Panc1 (cell line): ENCODE measurements at regions not wholly inside any gene's neighbourhood (a gene's known extent, or its start where the extent isn't known, plus 50 kb on each side); places are given as distances from the start of the nearest gene placed in this dataset.

Experiments
- ATAC-seq: fragments of 200-7000 bp; cut with Tn5 transposase; 2 replicates; pipeline ENCODE4 v1.9.1; 2020; ENCODE audit warnings: mild to moderate bottlenecking, moderate library complexity
- BruUV-seq: library from RNA; stranded (reverse); fragments of 400-500 nt; replicated peaks from 2 replicates; lab custom pipeline; 2021; lab: Mats Ljungman, UMichigan
- CTCF ChIA-PET: fragments of 300-600 bp; sonication (Branson Sonifier 250); formaldehyde crosslinking; loops from one replicate; lab custom pipeline; 2022; ENCODE audit warnings: antibody characterized with exemption; lab: Charles Lee
- POLR2A ChIA-PET: fragments of 300-600 bp; sonication (Branson Sonifier 250); formaldehyde crosslinking; loops from one replicate; lab custom pipeline; 2022; ENCODE audit warnings: antibody characterized with exemption; lab: Charles Lee
- DNase-seq: peaks from one replicate; pipeline ENCODE4 v3.0.0-alpha.2; 2010; ENCODE audit warnings: low read depth, low spot score
- H3K27ac ChIP-seq: 2 replicates; pipeline ENCODE4 v1.5.1; 2011; ENCODE audit warnings: mild to moderate bottlenecking, low read length, inconsistent platforms
- H3K27me3 ChIP-seq: fragments of 200-500 bp; sonication (Bioruptor generic); 2 replicates; pipeline ENCODE4 v1.6.0; 2014; ENCODE audit warnings: low read length, inconsistent platforms; ENCODE audit not compliant: control insufficient read depth, insufficient read depth
- H3K36me3 ChIP-seq: fragments of 200-500 bp; sonication (Bioruptor generic); 2 replicates; pipeline ENCODE4 v1.5.1; 2014; ENCODE audit warnings: inconsistent platforms, mild to moderate bottlenecking, low read length, moderate library complexity; ENCODE audit not compliant: control insufficient read depth, insufficient read depth
- H3K4me1 ChIP-seq: 2 replicates; pipeline ENCODE4 v1.5.1; 2011; ENCODE audit warnings: inconsistent platforms, mild to moderate bottlenecking, low read length, moderate library complexity; ENCODE audit not compliant: control insufficient read depth, insufficient read depth
- H3K4me3 ChIP-seq, 2 experiments: 2 replicates each; pipeline ENCODE4 v1.5.1; 2011 to 2012; ENCODE audit warnings: low read depth in 2 of 2, low read length in 2 of 2, mild to moderate bottlenecking in 2 of 2, inconsistent platforms in 1 of 2, moderate library complexity in 1 of 2
- H3K9me3 ChIP-seq: fragments of 200-500 bp; sonication (Bioruptor generic); 2 replicates; pipeline ENCODE4 v1.5.1; 2014; ENCODE audit warnings: low read depth, mild to moderate bottlenecking, inconsistent platforms, low read length, moderate library complexity; ENCODE audit not compliant: control insufficient read depth, insufficient read depth
- CTCF ChIP-seq: fragments of 450-650 bp; IDR thresholded peaks from 2 replicates; pipeline ENCODE4 v1.5.1; 2017; ENCODE audit warnings: mild to moderate bottlenecking
- POLR2AphosphoS5 ChIP-seq: IDR thresholded peaks from 2 replicates; pipeline ENCODE4 v1.6.1; 2012; ENCODE audit warnings: mild to moderate bottlenecking, low read depth, low read length, moderate library complexity
- REST ChIP-seq, 2 experiments: IDR thresholded peaks; 2 replicates each; pipeline ENCODE4 v1.6.1; 2011 to 2012; ENCODE audit warnings: low read depth in 2 of 2, control low read depth in 1 of 2, low read length in 1 of 2, mild to moderate bottlenecking in 1 of 2, moderate library complexity in 1 of 2; ENCODE audit not compliant: insufficient read depth in 1 of 2
- SIN3A ChIP-seq: IDR thresholded peaks from 2 replicates; pipeline ENCODE4 v1.6.1; 2012; ENCODE audit warnings: low read depth, mild to moderate bottlenecking, low read length, moderate library complexity, borderline replicate concordance; ENCODE audit not compliant: insufficient read depth
- TCF7L2 ChIP-seq: IDR thresholded peaks from 2 replicates; pipeline ENCODE4 v1.6.1; 2011; ENCODE audit warnings: mild to moderate bottlenecking, low read depth, low read length, inconsistent platforms
- in situ Hi-C: cut with HindIII; loops from 2 replicates; pipeline ENCODE4 v1.10.0; 2016; ENCODE audit warnings: low sequenced_read_pairs, low pct_unique_long_range_greater_than_20kb
- intact Hi-C: fragments of 100-400 bp; cut with micrococcal nuclease; formaldehyde crosslinking; loops from one replicate; pipeline ENCODE4 v1.10.0; 2022; ENCODE audit not compliant: unreplicated experiment

- H3K27ac ChIP-seq: no peak overlapping the region
- ChIA-PET POLR2A (no interaction called here), CTCF (no interaction called here)
- no peaks in the 10 kb centered on the region for H3K36me3 ChIP-seq
- no peaks in the 10 kb centered on the region for H3K4me1 ChIP-seq
- intact Hi-C loops (no loop called here), in situ Hi-C loops (no loop called here)
- no peak for ATAC-seq
- BruUV-seq: no TSS peak
- no peaks in the 10 kb centered on the region for H3K9me3 ChIP-seq
- no peak for DNase-seq
- no peak overlapping the region for H3K4me3 ChIP-seq
- TF ChIP-seq CTCF: no peak
- TF ChIP-seq POLR2AphosphoS5: no peak
- TF ChIP-seq REST (IDR thresholded peaks at IDR 0.05; ENCODE audit: insufficient read depth in 1 of 2, low read depth in 2 of 2, low read length in 1 of 2): no peak
- no peak for TF ChIP-seq TCF7L2
- TF ChIP-seq SIN3A: no peak
- H3K27me3 ChIP-seq: no peaks in the 10 kb centered on the region
These were observed 82.9 kb upstream of the ATXN1 start for GRCh38 chr6:16844183-16844582.

GRCh38 chr6:16842676-16843075, 81.4 kb upstream of the ATXN1 start:
- CTCF ChIA-PET: no interaction called here
- no peaks in the 10 kb centered on the region for H3K27me3 ChIP-seq
- no peaks in the 10 kb centered on the region for H3K4me1 ChIP-seq
- in situ Hi-C loops: no loop called here
- H3K27ac ChIP-seq: no peak overlapping the region
- no peaks in the 10 kb centered on the region for H3K9me3 ChIP-seq
- intact Hi-C loops: no loop called here
- no peak for ATAC-seq
- no peaks in the 10 kb centered on the region for H3K36me3 ChIP-seq
- BruUV-seq: no TSS peak
- POLR2A ChIA-PET: no interaction called here
- DNase-seq: no peak
- TF ChIP-seq SIN3A (no peak), CTCF (no peak), REST (IDR thresholded peaks at IDR 0.05; ENCODE audit: insufficient read depth in 1 of 2, low read depth in 2 of 2, low read length in 1 of 2) (no peak), POLR2AphosphoS5 (no peak), TCF7L2 (no peak)
- H3K4me3 ChIP-seq: no peak overlapping the region
